ENCODE measurements at regions not wholly inside any gene's neighbourhood (a gene's known extent, or its start where the extent isn't known, plus 50 kb on each side); places are given as distances from the start of the nearest gene placed in this dataset.

DNA sequence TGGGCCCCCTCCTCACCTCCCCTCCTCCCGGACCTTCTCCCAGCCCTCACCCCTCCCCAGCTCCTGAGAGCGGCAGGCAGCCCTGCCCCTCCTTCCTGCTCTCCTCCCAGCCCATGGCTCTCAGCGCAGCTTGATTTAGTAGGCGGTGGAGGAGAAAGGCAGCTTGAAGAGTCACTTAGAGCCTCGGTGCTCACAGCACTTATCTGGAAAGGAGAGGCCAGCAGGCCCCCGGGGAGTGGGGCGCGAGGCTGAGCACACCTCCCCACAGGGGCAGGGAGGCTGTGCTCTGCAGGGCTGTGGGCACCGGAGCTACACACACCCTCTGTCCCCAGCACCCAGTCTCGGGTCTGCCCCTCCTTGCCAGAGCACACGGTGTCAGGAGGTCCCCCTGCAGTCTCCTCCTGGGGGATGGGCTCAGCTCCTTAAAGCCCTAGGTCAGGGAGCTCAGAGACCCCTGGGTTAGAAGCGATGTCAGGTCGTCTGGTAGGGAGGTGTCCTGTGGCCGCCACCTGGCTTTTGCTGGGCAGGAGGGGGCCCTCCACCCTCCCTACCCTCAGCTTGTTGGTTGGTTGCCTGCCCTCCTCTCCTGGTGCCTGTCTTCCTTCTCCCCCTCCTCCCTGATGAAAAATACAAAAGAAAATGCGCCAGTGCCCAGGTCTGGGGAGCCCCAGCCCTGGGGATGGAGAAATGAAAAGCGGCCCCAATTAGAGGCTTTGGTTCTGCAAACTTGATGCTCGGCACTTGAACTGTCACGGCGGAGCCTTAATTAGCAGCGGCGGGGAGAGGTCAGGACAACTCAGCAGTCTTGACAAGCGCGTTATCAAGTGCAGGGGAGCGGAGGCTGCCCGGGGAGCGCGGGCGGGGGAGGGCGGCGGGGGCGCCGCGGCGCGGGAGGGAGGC, 151.1 kb upstream of the GSE1 start:
- Histone ChIP-seq H3K27ac (ENCODE audit: insufficient read length, low read depth, low read length) (no peak overlapping the region), H4K20me1 (ENCODE audit: control insufficient read depth, insufficient read depth, insufficient read length) (no peaks in the 10 kb centered on the region), H2BK20ac (ENCODE audit: low read depth, low read length, poor library complexity, severe bottlenecking) (no peak overlapping the region), H3K27me3 (ENCODE audit: insufficient read depth, low read length) (peaks cover 4% of the 10 kb centered on the region; the same call in 1 of the 2 replicates), H3K4me2 (ENCODE audit: insufficient read depth, insufficient read length, low read length) (peak overlapping the region; percentile 45), H3K56ac (ENCODE audit: insufficient read length, low read depth, low read length) (no peak overlapping the region), H2BK120ac (ENCODE audit: low read depth, low read length, poor library complexity, severe bottlenecking) (no peak overlapping the region), H4K5ac (ENCODE audit: insufficient read length, low read depth, low read length) (no peak overlapping the region), H3K9me3 (ENCODE audit: control insufficient read depth, low read depth, low read length) (no peaks in the 10 kb centered on the region), H3K79me2 (ENCODE audit: insufficient read depth, low read length) (no peaks in the 10 kb centered on the region), H4K91ac (ENCODE audit: insufficient read length, low read depth, low read length) (no peak overlapping the region), H2AFZ (ENCODE audit: low read length) (no peak overlapping the region), H3K79me1 (ENCODE audit: insufficient read depth, low read depth, low read length, poor library complexity, severe bottlenecking) (no peaks in the 10 kb centered on the region), H3K4me1 (ENCODE audit: insufficient read depth, low read length) (peaks cover 8% of the 10 kb centered on the region), H3K4ac (ENCODE audit: low read depth, low read length) (no peak overlapping the region), H2BK12ac (ENCODE audit: insufficient read length, low read depth, low read length) (no peak overlapping the region), H2AK5ac (ENCODE audit: insufficient read length, low read length) (no peak overlapping the region), H3K9ac (ENCODE audit: extremely low read depth, insufficient read length, low read length) (no peak overlapping the region), H2BK5ac (ENCODE audit: insufficient read length, low read length) (no peak overlapping the region), H3K23ac (ENCODE audit: insufficient read length, low read depth, low read length) (no peak overlapping the region), H3T11ph (ENCODE audit: low read length) (no peak overlapping the region), H3K14ac (ENCODE audit: insufficient read depth, low read length) (no peak overlapping the region), H3K18ac (ENCODE audit: insufficient read length, low read depth, low read length) (no peak overlapping the region), H3K23me2 (ENCODE audit: insufficient read length, low read depth, low read length, poor library complexity, severe bottlenecking) (peaks cover 8% of the 10 kb centered on the region), H4K8ac (replicated peaks; ENCODE audit: insufficient read length, low read depth, low read length) (no peak overlapping the region), H2BK15ac (ENCODE audit: low read depth, low read length) (no peak overlapping the region)
- H3K36me3 Mint-ChIP-seq (ENCODE audit: insufficient read depth in 1 of 3, low read depth in 3 of 3): no peaks in the 10 kb centered on the region
- peak overlapping the region; percentile 71 to 86 for H3K4me3 Mint-ChIP-seq
- WGBS (ENCODE audit: extremely low coverage, insufficient read length, low lambda C conversion rate): no CpG with 5 or more reads among the region's 35 CpGs
- H3K9me3 Mint-ChIP-seq: no peaks in the 10 kb centered on the region
- H3K4me1 Mint-ChIP-seq: peaks cover 27 to 42% of the 10 kb centered on the region in 2 experiments
- peak; percentile 82 for DNase-seq
- no peak for TF ChIP-seq CTCF (conservative IDR thresholded peaks at IDR 0.05)
- H3K27me3 Mint-ChIP-seq (ENCODE audit: low read depth): peaks cover 81% of the 10 kb centered on the region
- H3K27ac Mint-ChIP-seq: no peak overlapping the region; a peak in 1 of 7 replicates

All from H9 (cell line).